HG03135 (cell line): ENCODE measurements at regions not wholly inside any gene's neighbourhood (a gene's known extent, or its start where the extent isn't known, plus 50 kb on each side); places are given as distances from the start of the nearest gene placed in this dataset.
"Not testable (repeated sequence)": the region's sequence is repeated elsewhere in the genome, so short reads cannot be mapped to it uniquely, and the experiment has no call there.

Experiments used
- ATAC-seq: cut with Tn5 transposase; IDR thresholded peaks from one replicate; pipeline ENCODE4 v1.9.1; 2021; ENCODE audit warnings: mild to moderate bottlenecking, moderate library complexity; ENCODE audit not compliant: unreplicated experiment

- no peak for ATAC-seq
Measured at GRCh38 chr13:91233291-91233690, 114.2 kb upstream of the MIR17HG start.

GRCh38 chr13:91236182-91236581, 111.3 kb upstream of the MIR17HG start:
- no peak for ATAC-seq

GRCh38 chr13:91236921-91237320, 110.6 kb upstream of the MIR17HG start:
- no peak for ATAC-seq

- ATAC-seq, result no peak
Measured at GRCh38 chr13:91238036-91238435, 109.5 kb upstream of the MIR17HG start.

GRCh38 chr13:91240341-91240740, 107.1 kb upstream of the MIR17HG start:
- ATAC-seq, result no peak

GRCh38 chr13:91241221-91241933, 106.1 kb upstream of the MIR17HG start:
- ATAC-seq, result no peak

- ATAC-seq, result no peak
Measured at GRCh38 chr13:91242652-91243051, 104.8 kb upstream of the MIR17HG start.

- ATAC-seq, result no peak
Measured at GRCh38 chr13:91245288-91245687, 102.2 kb upstream of the MIR17HG start.

GRCh38 chr13:91247768-91248167, 99.7 kb upstream of the MIR17HG start:
- ATAC-seq, result no peak

GRCh38 chr13:91248249-91248648, 99.2 kb upstream of the MIR17HG start:
- no peak for ATAC-seq

- no peak for ATAC-seq
Measured at GRCh38 chr13:91249370-91249769, 98.1 kb upstream of the MIR17HG start.

GRCh38 chr13:91249861-91250260, 97.6 kb upstream of the MIR17HG start:
- ATAC-seq, result no peak

GRCh38 chr13:91251573-91251972, 95.9 kb upstream of the MIR17HG start:
- not testable (repeated sequence) for ATAC-seq

GRCh38 chr13:91264484-91264883, 83.0 kb upstream of the MIR17HG start:
- no peak for ATAC-seq

GRCh38 chr13:91269237-91269636, 78.2 kb upstream of the MIR17HG start:
- no peak for ATAC-seq

GRCh38 chr13:91270031-91270430, 77.5 kb upstream of the MIR17HG start:
- no peak for ATAC-seq

- no peak for ATAC-seq
Measured at GRCh38 chr13:91272235-91272777, 75.2 kb upstream of the MIR17HG start.

- no peak for ATAC-seq
Measured at GRCh38 chr13:91273675-91274074, 73.8 kb upstream of the MIR17HG start.

- no peak for ATAC-seq
Measured at GRCh38 chr13:91277013-91277676, 70.3 kb upstream of the MIR17HG start.

GRCh38 chr13:91278291-91278690, 69.2 kb upstream of the MIR17HG start:
- no peak for ATAC-seq

- ATAC-seq, result no peak
Measured at GRCh38 chr13:91278888-91279287, 68.6 kb upstream of the MIR17HG start.

GRCh38 chr13:91280801-91281200, 66.7 kb upstream of the MIR17HG start:
- no peak for ATAC-seq
